ENCODE measurements at regions not wholly inside any gene's neighbourhood (a gene's known extent, or its start where the extent isn't known, plus 50 kb on each side); places are given as distances from the start of the nearest gene placed in this dataset.
"Not testable (repeated sequence)": the region's sequence is repeated elsewhere in the genome, so short reads cannot be mapped to it uniquely, and the experiment has no call there.

DNA sequence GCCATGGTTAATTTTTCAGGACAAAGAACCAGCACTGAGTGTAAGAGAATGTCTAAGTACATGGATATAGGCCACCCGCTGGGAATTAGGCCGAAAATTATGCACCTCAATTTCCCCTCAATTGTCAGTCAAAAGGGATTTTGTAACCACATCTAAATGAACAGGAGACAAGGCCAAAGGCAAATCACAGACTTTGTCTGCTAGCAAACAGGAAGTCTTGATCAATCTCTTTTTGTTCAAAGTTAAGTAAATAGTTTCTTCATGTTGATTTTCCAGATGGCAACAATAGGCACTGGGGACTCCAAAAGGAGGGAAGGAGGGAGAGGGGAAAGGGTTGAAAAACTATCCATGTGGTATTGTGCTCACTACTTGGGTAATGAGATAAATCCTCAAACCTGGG lies 276.0 kb downstream of the COG6 start:
- DNase-seq (ENCODE audit: extremely low read depth, low read depth): no peak

DNA sequence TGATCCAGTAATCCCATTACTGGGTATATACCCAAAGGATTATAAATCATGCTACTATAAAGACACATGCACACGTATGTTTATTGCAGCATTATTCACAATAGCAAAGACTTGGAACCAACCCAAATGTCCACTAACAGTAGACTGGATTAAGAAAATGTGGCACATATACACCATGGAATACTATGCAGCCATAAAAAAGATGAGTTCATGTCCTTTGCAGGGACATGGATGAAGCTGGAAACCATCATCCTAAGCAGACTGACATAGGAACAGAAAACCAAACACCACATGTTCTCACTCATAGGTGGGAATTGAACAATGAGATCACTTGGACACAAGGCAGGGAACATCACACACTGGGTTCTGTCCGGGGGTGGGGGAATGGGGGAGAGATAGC lies 277.1 kb downstream of the COG6 start:
- not testable (repeated sequence) for DNase-seq (ENCODE audit: extremely low read depth, low read depth)

DNA sequence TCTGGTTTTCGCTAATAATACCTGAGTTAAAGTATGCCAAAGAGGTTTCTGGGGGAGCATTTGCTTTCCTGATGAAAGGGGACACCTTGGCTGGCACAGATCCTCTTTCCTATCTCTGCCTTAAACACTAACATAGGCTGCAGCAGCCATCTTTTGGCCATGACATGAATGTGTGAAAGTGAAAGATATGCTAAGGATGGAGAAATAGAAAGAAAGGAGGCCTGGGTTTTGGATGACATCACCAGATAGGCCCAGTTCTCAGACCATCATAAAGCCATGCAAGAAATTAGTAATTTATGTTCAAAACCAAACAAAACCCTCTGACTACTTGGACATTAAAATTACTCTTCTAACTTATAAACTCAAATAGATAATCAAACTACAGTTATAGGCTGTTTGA lies 279.7 kb downstream of the COG6 start:
- no peak for DNase-seq (ENCODE audit: extremely low read depth, low read depth)

- DNase-seq (ENCODE audit: extremely low read depth, low read depth): no peak
Measured at GRCh38 chr13:39938596-39938995, 283.1 kb downstream of the COG6 start.

DNA sequence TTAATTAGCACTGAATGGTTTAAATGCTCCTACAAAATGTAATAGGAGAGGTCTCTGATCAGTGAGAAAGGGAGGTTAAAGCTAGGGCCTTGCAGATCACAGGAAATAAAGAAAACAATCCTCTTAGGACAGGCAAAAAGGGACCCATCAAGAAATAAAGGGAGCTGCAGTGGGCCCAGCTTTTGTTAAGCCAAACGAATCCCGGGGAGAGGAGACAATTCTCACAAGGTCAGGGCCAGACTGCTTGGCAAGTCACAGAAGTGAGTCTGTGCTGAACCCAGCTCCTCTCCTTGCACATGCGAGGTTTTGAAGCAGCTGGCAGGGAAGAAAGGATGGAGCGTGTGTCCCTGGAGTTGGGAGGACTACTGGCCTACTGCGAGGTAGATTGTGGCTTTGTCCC lies 285.8 kb downstream of the COG6 start:
- no peak for DNase-seq (ENCODE audit: extremely low read depth, low read depth)

GRCh38 chr13:39941911-39942551 lies 286.6 kb downstream of the COG6 start:
- DNase-seq (ENCODE audit: extremely low read depth, low read depth): no peak

DNA sequence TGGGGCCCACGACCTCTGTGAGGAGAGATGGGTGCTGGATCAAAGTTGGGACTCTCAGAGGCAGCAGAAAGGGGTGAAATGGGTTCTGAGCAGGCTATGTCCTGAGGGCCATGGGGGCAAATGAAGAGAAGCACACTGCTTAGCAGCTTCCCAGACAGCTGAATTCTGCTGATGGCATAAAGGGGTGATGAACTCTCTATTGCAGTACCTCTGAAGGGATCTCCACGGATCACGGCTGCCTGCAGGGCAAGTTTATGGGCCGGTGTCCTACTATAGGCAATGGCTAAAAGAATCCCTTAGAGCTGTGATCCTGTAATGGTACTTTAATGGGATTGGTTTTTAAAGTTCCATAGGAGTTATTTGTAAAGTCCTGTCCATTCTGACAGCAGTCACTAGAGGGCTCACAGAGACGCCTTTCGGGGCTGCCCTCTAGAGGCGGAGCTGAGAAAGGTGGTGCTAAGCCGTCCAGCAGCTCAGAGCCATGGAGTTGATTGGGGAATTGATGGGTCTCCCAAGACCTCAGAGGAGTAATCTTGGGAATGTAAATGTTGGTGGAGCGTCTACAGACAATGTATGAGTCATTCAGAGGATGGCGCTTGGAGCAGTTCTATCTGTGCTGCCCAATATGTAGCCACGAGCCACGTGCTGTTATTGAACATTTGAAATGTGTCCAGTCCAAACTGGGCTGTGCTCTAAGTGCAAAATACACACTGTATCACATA lies 287.3 kb downstream of the COG6 start:
- DNase-seq (ENCODE audit: extremely low read depth, low read depth): peak; percentile 70

GRCh38 chr13:39943711-39944110 lies 288.2 kb downstream of the COG6 start:
- no peak for DNase-seq (ENCODE audit: extremely low read depth, low read depth)

DNA sequence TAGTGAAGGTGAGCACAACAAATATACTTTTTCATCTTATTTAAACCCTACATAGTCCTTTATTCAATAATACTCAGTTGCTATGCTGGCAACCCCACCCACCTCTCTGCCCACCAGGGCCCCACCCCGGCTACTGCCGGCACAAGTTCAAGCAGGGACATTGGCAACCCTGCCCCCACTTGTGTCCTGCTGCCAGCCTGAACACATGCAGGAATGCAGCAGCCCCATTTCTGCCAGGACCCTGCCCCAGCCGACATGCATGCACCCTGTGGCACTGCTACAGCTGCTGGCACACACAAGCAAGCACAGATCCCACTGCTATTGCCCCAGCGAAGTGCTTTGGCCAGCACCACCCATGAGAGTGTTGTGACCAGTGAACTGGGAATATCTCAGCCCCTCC lies 289.8 kb downstream of the COG6 start:
- no peak for DNase-seq (ENCODE audit: extremely low read depth, low read depth)

DNA sequence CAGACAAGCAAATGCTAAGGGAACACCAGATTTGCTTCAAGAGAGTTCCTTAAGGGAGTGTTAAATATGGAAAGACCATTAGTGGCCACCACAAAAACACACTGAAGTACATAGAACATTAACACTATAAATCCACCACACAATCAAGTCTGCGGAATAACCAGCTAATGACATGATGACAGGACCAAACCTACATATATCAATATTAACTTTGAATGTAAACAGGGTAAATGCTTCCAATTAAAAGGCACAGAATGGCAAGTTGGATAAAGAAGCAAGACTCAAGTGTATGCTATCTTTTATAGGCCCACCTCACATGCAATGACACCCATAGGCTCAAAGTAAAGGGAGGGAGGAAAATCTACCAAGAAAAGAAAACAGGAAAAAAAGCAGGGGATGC lies 291.3 kb downstream of the COG6 start:
- no peak for DNase-seq (ENCODE audit: extremely low read depth, low read depth)

DNA sequence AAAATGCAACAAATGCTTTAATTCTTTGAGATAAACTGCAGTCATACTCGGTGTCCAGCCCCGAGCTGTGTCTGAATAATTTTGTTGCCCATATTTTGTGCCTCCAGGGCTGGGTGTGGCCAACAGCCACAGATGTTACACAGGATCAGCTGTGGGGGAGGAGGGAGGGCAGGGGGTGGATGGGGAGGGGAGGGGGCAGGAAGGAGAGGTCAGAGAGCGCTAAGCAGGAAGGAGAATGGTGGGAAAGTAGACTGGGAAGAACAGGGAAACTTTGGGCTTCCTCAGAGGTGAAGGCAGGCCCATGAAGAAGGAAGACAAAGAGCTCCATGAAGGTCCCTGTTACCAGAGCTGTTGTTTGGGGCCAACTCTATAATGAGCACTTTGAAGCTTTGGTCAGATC lies 295.8 kb downstream of the COG6 start:
- no peak for DNase-seq (ENCODE audit: extremely low read depth, low read depth)

DNA sequence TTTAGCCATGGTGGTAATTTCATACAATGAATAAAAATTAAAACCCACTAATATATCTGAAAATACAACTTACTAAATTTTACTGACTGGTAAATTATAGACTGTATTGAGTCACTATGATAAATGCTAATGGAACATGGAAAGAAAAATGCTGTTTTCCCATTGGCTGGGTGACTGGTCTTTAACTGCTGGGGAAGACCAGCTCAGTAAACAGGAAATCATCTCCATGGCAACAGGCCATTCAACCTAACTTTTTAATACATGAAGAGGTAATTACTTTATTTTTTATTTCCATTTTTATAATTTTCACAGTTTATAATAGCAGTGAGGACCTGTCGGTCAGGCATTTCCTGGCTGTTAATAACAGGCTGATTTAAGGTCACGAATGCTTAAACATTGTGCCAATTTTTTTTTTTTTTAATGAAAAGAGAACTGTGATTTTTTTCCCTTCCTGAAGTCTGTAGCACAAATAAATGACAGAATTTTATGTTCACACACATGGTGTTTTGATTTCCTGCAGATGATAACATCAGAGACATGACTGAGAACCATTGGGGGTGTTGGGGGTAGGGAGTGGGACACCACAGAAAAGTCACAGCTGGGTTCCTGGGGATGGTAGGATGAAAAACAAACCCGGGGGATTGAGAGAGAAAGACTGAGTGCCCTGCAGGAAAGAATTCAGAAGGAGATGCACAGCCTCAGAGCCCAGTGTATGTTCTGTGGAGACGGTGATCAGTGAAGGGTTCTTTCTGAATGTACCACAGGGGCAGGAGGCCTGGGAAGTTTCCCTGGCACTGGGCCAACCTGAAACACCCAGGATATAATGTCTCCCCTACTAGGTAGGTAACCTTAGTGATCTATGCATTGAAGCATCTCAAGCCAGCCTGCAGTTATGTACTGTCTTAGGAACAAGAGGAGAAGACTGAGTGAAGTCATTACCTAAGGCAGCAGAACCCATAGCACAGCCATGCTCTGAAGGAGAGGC lies 297.1 kb downstream of the COG6 start:
- no peak for DNase-seq (ENCODE audit: extremely low read depth, low read depth)

DNA sequence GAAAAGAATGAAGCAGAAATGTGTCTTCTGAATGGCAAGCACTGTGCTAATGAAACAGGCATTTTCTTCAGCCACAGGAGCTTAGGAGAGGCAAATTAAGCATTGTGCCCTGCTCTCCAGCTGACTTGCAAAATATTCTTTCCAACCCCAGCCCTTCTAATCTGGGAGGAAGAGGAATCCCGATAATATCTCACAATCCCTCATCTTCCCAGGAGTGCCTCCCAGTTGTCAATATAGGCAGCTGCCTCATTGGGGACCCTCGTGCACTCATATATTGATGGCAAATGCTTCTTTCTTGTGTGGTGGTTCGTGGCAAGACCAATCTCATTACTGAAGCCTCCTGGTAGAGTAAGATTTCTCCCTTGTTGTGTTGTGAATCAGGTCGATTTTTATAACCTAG lies 299.0 kb downstream of the COG6 start:
- DNase-seq (ENCODE audit: extremely low read depth, low read depth): no peak

DNA sequence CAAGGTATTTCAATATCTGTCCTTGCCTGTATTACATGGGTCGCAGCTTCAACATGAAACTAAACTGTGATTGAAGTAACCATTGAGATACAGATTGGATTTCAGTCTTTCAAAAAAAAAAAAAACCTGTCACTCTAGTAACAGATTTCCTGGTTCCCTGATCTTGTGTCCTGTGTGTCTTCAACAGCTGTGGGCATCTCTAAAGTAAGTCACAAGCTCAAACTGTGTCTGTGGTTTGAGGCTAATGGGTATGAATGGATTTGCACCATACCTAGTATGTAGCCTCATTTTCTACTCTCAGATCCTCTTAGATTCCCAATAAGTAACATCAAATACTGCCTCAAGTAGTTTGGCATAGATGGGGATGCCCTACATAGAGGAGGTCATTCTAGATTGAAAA lies 300.1 kb downstream of the COG6 start:
- no peak for DNase-seq (ENCODE audit: extremely low read depth, low read depth)

- no peak for DNase-seq (ENCODE audit: extremely low read depth, low read depth)
Measured at GRCh38 chr13:39956036-39956435, 300.6 kb downstream of the COG6 start.

GRCh38 chr13:39957868-39958677 lies 302.6 kb downstream of the COG6 start:
- no peak for DNase-seq (ENCODE audit: extremely low read depth, low read depth)

GRCh38 chr13:39959497-39960144 lies 304.2 kb downstream of the COG6 start:
- DNase-seq (ENCODE audit: extremely low read depth, low read depth): no peak

DNA sequence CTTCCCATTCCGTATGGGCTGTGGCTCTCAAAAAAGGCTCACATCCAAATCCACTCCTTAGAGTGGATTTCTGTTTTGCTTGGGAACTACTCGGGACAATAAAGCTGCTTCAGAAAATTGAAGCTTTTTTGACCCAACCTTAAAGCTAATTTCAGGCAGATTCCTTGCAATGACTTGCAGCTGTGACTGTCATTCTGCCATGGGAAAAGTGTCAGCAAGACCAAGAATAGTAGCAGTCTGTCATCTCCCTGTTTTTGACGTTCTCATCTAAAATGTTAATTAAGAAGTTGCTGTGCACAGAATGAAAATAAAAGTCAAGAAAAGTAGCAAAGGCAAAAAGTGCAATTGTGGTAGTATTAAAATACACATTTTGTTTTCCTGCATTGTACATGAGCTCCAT lies 304.7 kb downstream of the COG6 start:
- DNase-seq (ENCODE audit: extremely low read depth, low read depth): no peak

GRCh38 chr13:39961036-39961435 lies 305.6 kb downstream of the COG6 start:
- DNase-seq (ENCODE audit: extremely low read depth, low read depth): no peak

DNA sequence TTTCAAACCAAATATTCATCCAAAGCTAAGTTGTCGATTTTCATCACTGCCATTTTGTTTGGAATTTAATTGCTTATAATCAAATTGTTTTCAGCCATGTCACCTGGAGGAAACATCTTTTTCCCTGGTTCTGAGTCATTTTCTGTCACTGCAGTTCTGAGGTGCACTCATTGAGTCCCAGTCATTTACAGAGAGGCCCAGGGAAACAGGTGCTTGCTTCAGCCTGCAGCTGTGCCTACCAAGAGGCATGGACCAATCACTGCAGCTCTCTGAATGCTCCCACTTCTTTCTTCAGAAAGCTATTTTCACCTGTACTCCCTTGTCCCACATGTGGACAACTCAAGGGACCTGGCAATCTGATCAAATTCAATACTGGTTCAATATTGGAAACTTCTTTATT lies 308.1 kb downstream of the COG6 start:
- DNase-seq (ENCODE audit: extremely low read depth, low read depth): no peak
